SH-SY5Y (cell line): ENCODE measurements at regions not wholly inside any gene's neighbourhood (a gene's known extent, or its start where the extent isn't known, plus 50 kb on each side); places are given as distances from the start of the nearest gene placed in this dataset.

Experiments
- GATA2 ChIP-seq: IDR thresholded peaks from 2 replicates; pipeline ENCODE4 v1.6.1; 2011; ENCODE audit warnings: mild to moderate bottlenecking, low read depth, low read length
- GATA3 ChIP-seq: IDR thresholded peaks from 2 replicates; pipeline ENCODE4 v1.6.1; 2011; ENCODE audit warnings: low read depth, mild to moderate bottlenecking, low read length, moderate library complexity

- TF ChIP-seq GATA3, result no peak
- TF ChIP-seq GATA2, result no peak
These were observed 79.0 kb upstream of the LYZL1 start for GRCh38 chr10:29209830-29210229.
